DMS153 treated with DMSO at 0.1 percent for 48 hours (cell line): ENCODE measurements at regions not wholly inside any gene's neighbourhood (a gene's known extent, or its start where the extent isn't known, plus 50 kb on each side); places are given as distances from the start of the nearest gene placed in this dataset.

Experiments
- DNase-seq: peaks from one replicate; lab custom pipeline; 2025; ENCODE audit not compliant: unreplicated experiment; lab: John Stamatoyannopoulos, UW

GRCh38 chr10:105950410-105950809, 1214.1 kb downstream of the SORCS1 start:
- peak; percentile 38 for DNase-seq

GRCh38 chr10:105949721-105950120, 1214.8 kb downstream of the SORCS1 start:
- no peak for DNase-seq

- no peak for DNase-seq
Measured at GRCh38 chr10:105925045-105925785, 1239.3 kb downstream of the SORCS1 start.

- no peak for DNase-seq
Measured at GRCh38 chr10:105921348-105921747, 1243.2 kb downstream of the SORCS1 start.

- no peak for DNase-seq
Measured at GRCh38 chr10:105914432-105914831, 1250.1 kb downstream of the SORCS1 start.

GRCh38 chr10:105908701-105909100, 1255.8 kb downstream of the SORCS1 start:
- DNase-seq: no peak

- DNase-seq: no peak
Measured at GRCh38 chr10:105885495-105885894, 1244.4 kb downstream of the SORCS3 start.

- no peak for DNase-seq
Measured at GRCh38 chr10:105879401-105879800, 1238.3 kb downstream of the SORCS3 start.

GRCh38 chr10:105875050-105875449, 1234.0 kb downstream of the SORCS3 start:
- DNase-seq: no peak

- no peak for DNase-seq
Measured at GRCh38 chr10:105872665-105873064, 1231.6 kb downstream of the SORCS3 start.

- DNase-seq: no peak
Measured at GRCh38 chr10:105868935-105869334, 1227.8 kb downstream of the SORCS3 start.

- no peak for DNase-seq
Measured at GRCh38 chr10:105864854-105865253, 1223.8 kb downstream of the SORCS3 start.

GRCh38 chr10:105857268-105858264, 1216.5 kb downstream of the SORCS3 start:
- no peak for DNase-seq

GRCh38 chr10:105855791-105856190, 1214.7 kb downstream of the SORCS3 start:
- no peak for DNase-seq

- no peak for DNase-seq
Measured at GRCh38 chr10:105844676-105845570, 1203.8 kb downstream of the SORCS3 start.

GRCh38 chr10:105844241-105844640, 1203.2 kb downstream of the SORCS3 start:
- DNase-seq: no peak

GRCh38 chr10:105843786-105844185, 1202.7 kb downstream of the SORCS3 start:
- DNase-seq: no peak

- DNase-seq: no peak
Measured at GRCh38 chr10:105840288-105840770, 1199.2 kb downstream of the SORCS3 start.

GRCh38 chr10:105838392-105838791, 1197.3 kb downstream of the SORCS3 start:
- no peak for DNase-seq

GRCh38 chr10:105837951-105838350, 1196.9 kb downstream of the SORCS3 start:
- DNase-seq: no peak
